Frontal cortex (tissue), 3 donors: ENCODE measurements at regions not wholly inside any gene's neighbourhood (a gene's known extent, or its start where the extent isn't known, plus 50 kb on each side); places are given as distances from the start of the nearest gene placed in this dataset.
"Not testable (repeated sequence)": the region's sequence is repeated elsewhere in the genome, so short reads cannot be mapped to it uniquely, and the experiment has no call there.

Experiments
- DNase-seq, 2 donors: peaks; one replicate each; pipeline ENCODE4 v3.0.0; 2012; ENCODE audit warnings: low spot score in 2 of 2
- FAIRE-seq: peaks from 2 replicates; lab custom pipeline; 2012; peaks lifted over from hg19 to GRCh38; lab: Jason Lieb, UNC
- donor health status: control.
- donor health status: control.
- donor health status: control.

GRCh38 chrX:45596188-45596808 is 395.6 kb upstream of the DIPK2B start:
- no peak for FAIRE-seq
- DNase-seq = no peak

DNA sequence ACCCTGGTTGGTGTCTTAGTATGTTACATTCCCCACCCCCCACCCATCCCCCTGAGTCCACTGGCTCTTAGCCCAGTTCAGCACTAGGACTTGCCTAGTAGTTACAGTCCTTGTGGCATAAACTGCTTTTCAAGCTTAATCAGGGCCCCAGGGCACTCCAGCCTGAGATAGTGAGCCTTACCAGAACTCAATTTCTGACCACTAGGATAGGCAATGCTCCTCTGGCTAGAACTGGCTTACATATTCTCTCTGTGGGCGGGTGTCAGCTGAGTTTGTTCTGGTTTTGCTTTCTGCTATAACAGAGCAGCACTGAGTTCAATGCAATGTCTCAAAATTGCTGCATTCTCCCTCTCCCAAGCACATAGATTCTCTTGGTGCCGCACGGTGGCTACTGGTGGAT is 391.4 kb upstream of the DIPK2B start:
- no peak for DNase-seq
- no peak for FAIRE-seq

DNA sequence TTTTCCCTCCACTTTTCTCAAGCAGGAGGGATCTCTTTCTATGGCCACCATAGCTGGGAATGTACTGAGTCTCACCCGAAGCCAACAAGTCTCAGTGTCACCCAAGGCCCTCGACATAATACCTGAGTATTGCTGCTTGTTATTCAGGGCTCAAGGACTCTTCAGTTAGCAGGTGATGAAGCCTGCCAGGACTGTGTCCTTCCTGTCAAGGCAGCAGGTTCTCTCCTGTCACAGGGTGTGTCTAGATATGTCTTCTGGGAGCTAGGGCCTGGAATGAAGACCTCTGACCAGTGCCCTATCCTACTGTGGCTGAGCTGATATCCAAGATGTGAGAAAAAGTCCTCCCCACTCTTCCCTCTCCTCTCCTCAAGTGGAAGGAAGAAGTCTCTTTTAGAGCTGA is 391.0 kb upstream of the DIPK2B start:
- FAIRE-seq = no peak

GRCh38 chrX:45584717-45585116 is 384.0 kb upstream of the DIPK2B start:
- no peak for FAIRE-seq
- DNase-seq = no peak

More for the DNA sequence above, 391.0 kb upstream of the DIPK2B start:
- DNase-seq = no peak

- no peak for FAIRE-seq
- DNase-seq = no peak
Observed at GRCh38 chrX:45577361-45577760, 376.7 kb upstream of the DIPK2B start.

- DNase-seq (no peak), FAIRE-seq (no peak)
Observed at GRCh38 chrX:45571453-45571852, 370.8 kb upstream of the DIPK2B start.

DNA sequence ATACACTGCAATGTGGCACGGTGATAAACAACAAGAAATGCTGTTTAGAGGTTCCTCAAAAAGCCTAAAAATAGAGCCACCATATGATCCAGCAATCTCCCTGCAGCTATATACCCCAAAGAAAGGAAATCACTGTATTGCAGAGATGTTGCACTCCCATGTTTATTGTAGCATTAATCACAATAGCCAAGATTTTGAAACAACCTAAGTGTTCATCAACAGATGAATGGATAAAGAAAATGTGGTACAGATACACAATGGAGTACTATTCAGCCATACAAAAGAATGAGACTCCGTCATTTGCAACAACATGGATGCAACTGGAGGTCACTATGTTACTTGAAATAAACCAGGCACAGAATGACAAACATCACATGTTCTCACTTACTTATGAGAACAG is 365.8 kb upstream of the DIPK2B start:
- DNase-seq (no peak), FAIRE-seq (no peak)

DNA sequence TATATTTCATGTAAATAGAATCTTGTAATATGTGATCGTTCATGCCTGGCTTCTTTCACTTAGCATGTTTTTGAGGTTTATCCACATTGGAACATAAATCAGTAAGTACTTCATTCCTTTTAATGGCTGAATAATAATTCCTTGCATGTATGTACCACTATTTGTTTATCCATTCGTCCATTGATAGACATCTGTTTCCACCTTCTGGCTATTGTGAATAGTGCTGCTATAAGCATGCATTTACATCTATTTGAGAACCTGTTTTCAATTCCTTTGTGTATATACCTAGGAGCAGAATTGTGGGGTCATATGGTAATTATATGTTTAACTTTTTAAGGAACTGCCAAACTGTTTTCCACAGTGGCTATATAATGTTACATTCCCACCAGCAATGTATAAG is 356.7 kb upstream of the DIPK2B start:
- DNase-seq = no peak
- no peak for FAIRE-seq

- DNase-seq (no peak), FAIRE-seq (no peak)
Observed at GRCh38 chrX:45554736-45555135, 354.1 kb upstream of the DIPK2B start.

DNA sequence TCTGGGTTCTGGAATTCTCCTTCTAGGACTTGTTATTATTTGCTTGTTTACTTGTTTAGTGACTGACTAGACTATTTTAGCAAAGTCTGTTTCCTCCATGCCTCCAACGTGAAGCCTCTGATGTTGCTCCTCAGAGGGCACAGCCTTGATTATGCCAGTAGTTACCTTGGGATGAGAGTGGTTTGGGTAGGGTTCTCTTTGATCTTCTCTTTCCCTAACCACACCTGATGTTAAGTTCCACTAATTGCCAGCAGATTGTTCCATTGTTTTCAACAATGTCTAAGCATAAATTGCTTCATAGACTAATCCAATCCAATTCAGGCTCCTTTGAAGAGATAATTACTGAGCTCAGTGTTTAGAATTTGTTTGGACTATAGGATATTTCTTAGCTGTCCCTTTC is 352.7 kb upstream of the DIPK2B start:
- no peak for DNase-seq
- no peak for FAIRE-seq

GRCh38 chrX:45546697-45547096 is 346.0 kb upstream of the DIPK2B start:
- not testable (repeated sequence) for DNase-seq, FAIRE-seq

DNA sequence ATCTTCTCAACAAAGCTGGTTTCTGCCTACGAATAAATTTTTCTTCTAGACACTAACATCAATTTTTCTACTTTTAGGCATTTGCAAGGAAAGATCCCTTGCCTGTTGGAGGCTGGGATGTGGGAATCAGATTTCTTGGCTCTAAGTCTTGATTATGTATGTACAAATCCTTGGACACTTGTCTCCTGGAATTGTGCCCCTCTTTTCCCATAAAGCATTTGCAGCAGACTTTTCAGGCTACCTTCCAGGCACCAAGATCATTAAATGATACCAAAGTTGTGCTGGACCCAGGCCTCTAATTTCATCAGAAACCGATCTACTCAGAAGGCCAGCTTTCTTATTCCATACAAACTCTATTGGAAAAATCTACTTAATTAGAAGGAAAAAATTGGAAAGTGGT is 339.5 kb upstream of the DIPK2B start:
- FAIRE-seq = no peak
- DNase-seq = no peak

GRCh38 chrX:45537936-45538335 is 337.3 kb upstream of the DIPK2B start:
- FAIRE-seq = no peak
- DNase-seq = no peak

DNA sequence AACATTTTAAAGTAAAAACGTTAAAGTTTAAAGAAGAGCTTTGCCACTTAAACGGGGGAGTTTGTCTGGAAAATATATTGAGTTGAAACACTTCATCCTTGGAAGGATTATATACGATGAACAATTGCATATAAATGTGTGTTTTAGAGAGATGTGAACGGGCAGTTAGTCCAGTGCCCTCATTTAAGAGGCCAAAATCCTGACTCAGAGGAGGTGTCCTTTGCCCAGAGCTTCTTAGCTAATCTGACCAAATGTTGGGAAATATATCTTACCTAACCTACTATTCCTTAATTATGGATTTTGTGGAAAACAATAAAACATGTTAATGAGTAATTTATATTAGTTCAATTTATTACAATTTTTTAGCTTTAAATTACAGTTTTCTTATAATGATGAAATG is 327.2 kb upstream of the DIPK2B start:
- no peak for FAIRE-seq
- DNase-seq = no peak

DNA sequence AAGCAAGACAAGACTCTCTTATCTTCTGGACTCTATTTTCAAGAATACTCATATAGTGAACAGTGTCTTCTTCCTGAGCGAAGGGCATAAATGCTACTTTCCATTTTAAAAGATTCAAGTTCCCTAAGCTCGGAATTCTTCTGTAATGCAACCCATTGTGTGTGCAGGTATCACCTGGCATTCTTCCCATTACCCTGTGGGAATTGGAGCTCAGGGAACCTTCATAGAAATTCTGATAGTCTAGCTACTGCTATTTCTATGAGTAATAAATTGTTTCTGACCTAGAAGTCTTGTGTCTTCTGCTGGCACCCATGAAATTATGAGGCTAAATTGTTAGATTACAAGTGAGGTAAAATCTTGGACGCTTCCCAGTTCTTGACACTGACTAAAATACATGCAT is 324.1 kb upstream of the DIPK2B start:
- FAIRE-seq (no peak), DNase-seq (no peak)

- no peak for FAIRE-seq
- DNase-seq = no peak
Observed at GRCh38 chrX:45524296-45524695, 323.6 kb upstream of the DIPK2B start.

GRCh38 chrX:45518552-45518951 is 317.9 kb upstream of the DIPK2B start:
- FAIRE-seq = no peak
- DNase-seq = no peak

GRCh38 chrX:45517090-45517973 is 316.7 kb upstream of the DIPK2B start:
- FAIRE-seq (no peak), DNase-seq (no peak)

GRCh38 chrX:45515262-45516215 is 314.9 kb upstream of the DIPK2B start:
- FAIRE-seq (no peak), DNase-seq (peak in 1 of 2 donors; percentile 6)

DNA sequence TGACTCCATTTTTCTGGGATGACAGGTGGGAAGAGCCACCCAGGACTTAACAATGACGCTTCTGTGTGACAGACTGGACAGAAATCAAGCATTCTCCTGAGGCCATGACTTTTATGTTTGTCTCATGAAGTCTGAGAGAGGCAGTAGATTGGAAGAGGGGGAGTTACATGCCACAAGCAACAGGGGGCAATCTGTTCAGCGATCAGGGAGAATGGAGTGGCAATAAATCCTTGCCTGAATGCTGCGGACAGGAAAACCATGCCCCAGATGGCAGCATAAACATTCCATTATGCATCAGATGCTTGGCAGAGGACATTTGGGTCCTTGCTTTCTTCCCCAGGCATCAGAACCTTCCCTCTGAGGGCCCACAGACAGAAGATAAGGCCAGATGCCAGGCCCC is 312.4 kb upstream of the DIPK2B start:
- DNase-seq (no peak), FAIRE-seq (no peak)
